ENCODE measurements at regions not wholly inside any gene's neighbourhood (a gene's known extent, or its start where the extent isn't known, plus 50 kb on each side); places are given as distances from the start of the nearest gene placed in this dataset.

DNA sequence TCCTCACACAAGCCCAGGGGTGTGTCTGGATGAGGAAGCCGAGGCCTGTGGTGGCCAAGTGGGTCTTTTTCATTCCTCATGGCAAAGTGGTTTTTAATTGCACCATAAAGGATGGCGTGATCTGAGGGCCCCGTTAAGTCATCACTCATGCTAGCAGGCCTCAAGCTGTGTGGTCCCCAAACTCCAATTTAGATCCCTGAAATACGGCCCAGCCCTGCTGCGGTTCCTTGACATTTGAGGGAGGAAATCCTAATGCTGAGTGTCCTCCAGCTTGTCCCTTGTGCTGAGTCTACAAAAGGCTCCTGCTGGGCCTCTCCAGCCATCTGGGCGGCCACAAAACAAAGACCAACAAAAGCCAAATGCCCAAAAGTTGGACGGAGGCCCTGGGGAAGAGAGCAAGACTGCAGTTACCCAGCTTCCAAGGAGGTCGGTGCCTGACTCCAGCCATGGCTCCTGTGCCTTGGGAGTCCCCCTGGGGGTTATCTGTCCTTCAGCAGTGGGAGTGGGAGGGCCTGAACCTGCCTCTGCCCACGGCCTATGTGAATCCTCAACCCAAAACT is 162.3 kb upstream of the PDE10A start:
- TF ChIP-seq EZH2 (IDR thresholded peaks at IDR 0.05) (no peak), POLR2AphosphoS5 (IDR thresholded peaks at IDR 0.05; ENCODE audit: borderline replicate concordance, low read depth, low read length) (no peak), FOXP2 (optimal IDR thresholded peaks at IDR 0.05; ENCODE audit: control extremely low read depth, extremely low read length, insufficient read depth) (no peak)

All from SK-N-MC (cell line).